ENCODE measurements at regions not wholly inside any gene's neighbourhood (a gene's known extent, or its start where the extent isn't known, plus 50 kb on each side); places are given as distances from the start of the nearest gene placed in this dataset.
"Not testable (repeated sequence)": the region's sequence is repeated elsewhere in the genome, so short reads cannot be mapped to it uniquely, and the experiment has no call there.

- not testable (repeated sequence) for TF ChIP-seq POLR2A (IDR thresholded peaks at IDR 0.05; ENCODE audit: extremely low read depth, insufficient read length); CTCF (IDR thresholded peaks at IDR 0.05; ENCODE audit: low read depth, low read length)
Measured at GRCh38 chr6:141969768-141970415, 162.8 kb upstream of the GJE1 start.
